Stimulated activated naive CD8-positive, alpha-beta T cell treated with anti-CD3 and anti-CD28 coated beads, Interleukin-15, amount 100 ng/mL, for 72 hours (primary cell): ENCODE measurements at regions not wholly inside any gene's neighbourhood (a gene's known extent, or its start where the extent isn't known, plus 50 kb on each side); places are given as distances from the start of the nearest gene placed in this dataset.
A peak's percentile ranks its signal among the peaks of the same experiment; 100 is the strongest.

Experiments used
- ATAC-seq: fragments of 150-1000 bp; cut with Tn5 transposase; 2 replicates; pipeline ENCODE4 v1.10.0; 2021; ENCODE audit warnings: mild to moderate bottlenecking, moderate library complexity
- DNase-seq, 2 donors: peaks; one replicate each; pipeline ENCODE4 v3.0.0; 2021 to 2022
- H3K27ac Mint-ChIP-seq, 2 donors: one replicate each; pipeline ENCODE4 v1.8.0; 2022; ENCODE audit warnings: mild to moderate bottlenecking in 2 of 2, mixed read lengths in 2 of 2, moderate library complexity in 2 of 2
- H3K27me3 Mint-ChIP-seq: one replicate; pipeline ENCODE4 v1.8.0; 2022; ENCODE audit warnings: mixed read lengths
- H3K4me1 Mint-ChIP-seq: one replicate; pipeline ENCODE4 v1.8.0; 2022; ENCODE audit warnings: mild to moderate bottlenecking, mixed read lengths
- H3K4me3 Mint-ChIP-seq, 2 donors: one replicate each; pipeline ENCODE4 v1.8.0; 2022; ENCODE audit warnings: mild to moderate bottlenecking in 2 of 2, mixed read lengths in 2 of 2, moderate library complexity in 1 of 2
- H3K9me3 Mint-ChIP-seq, 2 donors: one replicate each; pipeline ENCODE4 v1.8.0; 2022; ENCODE audit warnings: mixed read lengths in 2 of 2

GRCh38 chrX:7789200-7789599, 53.8 kb upstream of the VCX start:
- no peak overlapping the region for H3K27ac Mint-ChIP-seq
- DNase-seq (no peak), ATAC-seq (no peak)
- peaks cover 0 to 6% of the 10 kb centered on the region in 2 donors for H3K9me3 Mint-ChIP-seq
- H3K4me1 Mint-ChIP-seq: no peaks in the 10 kb centered on the region
- no peak overlapping the region for H3K4me3 Mint-ChIP-seq
- H3K27me3 Mint-ChIP-seq: no peaks in the 10 kb centered on the region

GRCh38 chrX:7788334-7788733, 54.6 kb upstream of the VCX start:
- Mint-ChIP-seq H3K27ac (no peak overlapping the region), H3K27me3 (no peaks in the 10 kb centered on the region), H3K4me3 (no peak overlapping the region), H3K4me1 (no peaks in the 10 kb centered on the region), H3K9me3 (peaks cover 0 to 6% of the 10 kb centered on the region in 2 donors)
- ATAC-seq (no peak), DNase-seq (no peak)

- H3K9me3 Mint-ChIP-seq: peaks cover 0 to 6% of the 10 kb centered on the region in 2 donors
- ATAC-seq (no peak), DNase-seq (no peak)
- H3K4me1 Mint-ChIP-seq: no peaks in the 10 kb centered on the region
- no peak overlapping the region for H3K4me3 Mint-ChIP-seq
- no peaks in the 10 kb centered on the region for H3K27me3 Mint-ChIP-seq
- no peak overlapping the region for H3K27ac Mint-ChIP-seq
Observed at GRCh38 chrX:7787714-7788113, 55.3 kb upstream of the VCX start.

- Mint-ChIP-seq H3K9me3 (peaks cover 0 to 6% of the 10 kb centered on the region in 2 donors), H3K27ac (no peak overlapping the region), H3K4me3 (no peak overlapping the region), H3K27me3 (no peaks in the 10 kb centered on the region), H3K4me1 (no peaks in the 10 kb centered on the region)
- DNase-seq: no peak
- ATAC-seq: no peak
Observed at GRCh38 chrX:7784580-7784979, 58.4 kb upstream of the VCX start.

GRCh38 chrX:7779644-7780043, 63.3 kb upstream of the VCX start:
- no peaks in the 10 kb centered on the region for H3K9me3 Mint-ChIP-seq

GRCh38 chrX:7775987-7776386, 67.0 kb upstream of the VCX start:
- Mint-ChIP-seq H3K9me3 (no peaks in the 10 kb centered on the region), H3K27ac (no peak overlapping the region), H3K4me3 (no peak overlapping the region), H3K4me1 (no peaks in the 10 kb centered on the region), H3K27me3 (no peaks in the 10 kb centered on the region)
- ATAC-seq: no peak
- DNase-seq: no peak

More at GRCh38 chrX:7779644-7780043, 63.3 kb upstream of the VCX start:
- H3K27me3 Mint-ChIP-seq: no peaks in the 10 kb centered on the region
- DNase-seq (no peak), ATAC-seq (no peak)
- H3K27ac Mint-ChIP-seq: no peak overlapping the region
- no peaks in the 10 kb centered on the region for H3K4me1 Mint-ChIP-seq
- H3K4me3 Mint-ChIP-seq: no peak overlapping the region

GRCh38 chrX:7771788-7772438, 71.1 kb upstream of the VCX start:
- no peak for DNase-seq
- H3K4me3 Mint-ChIP-seq: no peak overlapping the region
- no peaks in the 10 kb centered on the region for H3K4me1 Mint-ChIP-seq
- no peak for ATAC-seq
- H3K27me3 Mint-ChIP-seq: no peaks in the 10 kb centered on the region
- no peak overlapping the region for H3K27ac Mint-ChIP-seq
- H3K9me3 Mint-ChIP-seq: no peaks in the 10 kb centered on the region

GRCh38 chrX:7759830-7760229, 83.1 kb upstream of the VCX start:
- H3K4me3 Mint-ChIP-seq: no peak overlapping the region
- DNase-seq (no peak), ATAC-seq (no peak)
- H3K4me1 Mint-ChIP-seq: no peaks in the 10 kb centered on the region
- H3K9me3 Mint-ChIP-seq: no peaks in the 10 kb centered on the region
- peaks cover 5% of the 10 kb centered on the region for H3K27me3 Mint-ChIP-seq
- H3K27ac Mint-ChIP-seq: no peak overlapping the region

GRCh38 chrX:7746856-7747255, 96.1 kb upstream of the VCX start:
- Mint-ChIP-seq H3K4me1 (no peaks in the 10 kb centered on the region), H3K27ac (no peak overlapping the region), H3K4me3 (no peak overlapping the region), H3K9me3 (no peaks in the 10 kb centered on the region), H3K27me3 (no peaks in the 10 kb centered on the region)
- DNase-seq: no peak
- no peak for ATAC-seq

GRCh38 chrX:7730071-7730470, 112.9 kb upstream of the VCX start:
- Mint-ChIP-seq H3K27me3 (no peaks in the 10 kb centered on the region), H3K27ac (no peak overlapping the region), H3K9me3 (no peaks in the 10 kb centered on the region), H3K4me1 (no peaks in the 10 kb centered on the region), H3K4me3 (no peak overlapping the region)
- DNase-seq: no peak
- no peak for ATAC-seq

- Mint-ChIP-seq H3K27me3 (no peaks in the 10 kb centered on the region), H3K9me3 (no peaks in the 10 kb centered on the region), H3K27ac (no peak overlapping the region), H3K4me3 (no peak overlapping the region), H3K4me1 (no peaks in the 10 kb centered on the region)
- ATAC-seq: no peak
- no peak for DNase-seq
Observed at GRCh38 chrX:7720519-7720918, 122.5 kb upstream of the VCX start.

GRCh38 chrX:7714351-7714750, 128.6 kb upstream of the VCX start:
- H3K4me3 Mint-ChIP-seq: no peak overlapping the region
- H3K4me1 Mint-ChIP-seq: no peaks in the 10 kb centered on the region
- no peaks in the 10 kb centered on the region for H3K9me3 Mint-ChIP-seq
- peaks cover 5% of the 10 kb centered on the region for H3K27me3 Mint-ChIP-seq
- ATAC-seq (no peak), DNase-seq (no peak)
- H3K27ac Mint-ChIP-seq: no peak overlapping the region

GRCh38 chrX:7711167-7711566, 131.8 kb upstream of the VCX start:
- ATAC-seq: no peak
- no peak for DNase-seq
- H3K27me3 Mint-ChIP-seq: peaks cover 8% of the 10 kb centered on the region
- H3K4me3 Mint-ChIP-seq: no peak overlapping the region
- no peaks in the 10 kb centered on the region for H3K9me3 Mint-ChIP-seq
- H3K4me1 Mint-ChIP-seq: no peaks in the 10 kb centered on the region
- no peak overlapping the region for H3K27ac Mint-ChIP-seq

GRCh38 chrX:7709845-7710244, 133.1 kb upstream of the VCX start:
- DNase-seq (no peak), ATAC-seq (no peak)
- Mint-ChIP-seq H3K27ac (peak overlapping the region in 1 of 2 donors; percentile 27), H3K4me3 (no peak overlapping the region), H3K9me3 (no peaks in the 10 kb centered on the region), H3K4me1 (no peaks in the 10 kb centered on the region), H3K27me3 (peaks cover 8% of the 10 kb centered on the region)

GRCh38 chrX:7706032-7706431, 136.9 kb upstream of the VCX start:
- H3K4me3 Mint-ChIP-seq: no peak overlapping the region
- ATAC-seq (no peak), DNase-seq (no peak)
- H3K27ac Mint-ChIP-seq: no peak overlapping the region
- peaks cover 8% of the 10 kb centered on the region for H3K27me3 Mint-ChIP-seq
- H3K9me3 Mint-ChIP-seq: peaks cover 0 to 8% of the 10 kb centered on the region in 2 donors
- no peaks in the 10 kb centered on the region for H3K4me1 Mint-ChIP-seq

GRCh38 chrX:7704205-7704604, 138.8 kb upstream of the VCX start:
- DNase-seq: no peak
- no peak for ATAC-seq
- Mint-ChIP-seq H3K27me3 (peaks cover under 1% of the 10 kb centered on the region), H3K9me3 (peaks cover 0 to 8% of the 10 kb centered on the region in 2 donors), H3K27ac (no peak overlapping the region), H3K4me3 (no peak overlapping the region), H3K4me1 (no peaks in the 10 kb centered on the region)

GRCh38 chrX:7698248-7698647, 144.7 kb upstream of the VCX start:
- Mint-ChIP-seq H3K27me3 (no peaks in the 10 kb centered on the region), H3K9me3 (peaks cover 0 to 8% of the 10 kb centered on the region in 2 donors), H3K27ac (no peak overlapping the region), H3K4me1 (no peaks in the 10 kb centered on the region), H3K4me3 (no peak overlapping the region)
- ATAC-seq (no peak), DNase-seq (no peak)
